Astrocyte of the spinal cord (primary cell): ENCODE measurements at regions not wholly inside any gene's neighbourhood (a gene's known extent, or its start where the extent isn't known, plus 50 kb on each side); places are given as distances from the start of the nearest gene placed in this dataset.

Experiments used
- DNase-seq: peaks from one replicate; pipeline ENCODE4 v3.0.0; 2011; ENCODE audit warnings: low read depth, low spot score
- H3K4me3 ChIP-seq: 2 replicates; pipeline ENCODE4 v1.5.1; 2011; ENCODE audit warnings: low read depth, mild to moderate bottlenecking, low read length, moderate library complexity
- in situ Hi-C: cut with HindIII; loops from 2 replicates; pipeline ENCODE4 v1.10.0; 2017; ENCODE audit warnings: low sequenced_read_pairs
- TF ChIP-seq, protein P1 (sequence below): IDR thresholded peaks from 2 replicates; pipeline ENCODE4 v1.5.1; 2012; ENCODE audit warnings: low read depth, mild to moderate bottlenecking, low read length, inconsistent platforms

DNA sequence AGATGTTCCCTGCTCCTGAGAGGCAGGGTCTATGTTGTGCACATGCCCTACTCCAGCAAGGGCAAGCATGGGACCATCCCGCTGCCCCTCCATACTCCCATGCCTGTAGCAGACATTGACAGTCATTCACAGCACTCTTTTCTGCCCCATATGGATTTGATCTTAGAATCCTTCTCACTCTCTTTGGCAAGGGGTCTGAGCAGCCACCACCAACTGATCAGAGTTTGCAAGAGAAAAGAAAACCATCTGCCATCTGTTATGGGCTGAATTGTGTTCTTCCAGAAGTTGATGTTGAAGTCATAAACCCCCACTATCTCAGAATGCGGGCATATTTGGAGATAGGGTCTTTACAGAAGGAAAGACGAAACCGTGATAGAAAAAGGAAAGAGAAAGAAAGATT is 315.1 kb upstream of the CLINT1 start:
- TF ChIP-seq, protein P1, sequence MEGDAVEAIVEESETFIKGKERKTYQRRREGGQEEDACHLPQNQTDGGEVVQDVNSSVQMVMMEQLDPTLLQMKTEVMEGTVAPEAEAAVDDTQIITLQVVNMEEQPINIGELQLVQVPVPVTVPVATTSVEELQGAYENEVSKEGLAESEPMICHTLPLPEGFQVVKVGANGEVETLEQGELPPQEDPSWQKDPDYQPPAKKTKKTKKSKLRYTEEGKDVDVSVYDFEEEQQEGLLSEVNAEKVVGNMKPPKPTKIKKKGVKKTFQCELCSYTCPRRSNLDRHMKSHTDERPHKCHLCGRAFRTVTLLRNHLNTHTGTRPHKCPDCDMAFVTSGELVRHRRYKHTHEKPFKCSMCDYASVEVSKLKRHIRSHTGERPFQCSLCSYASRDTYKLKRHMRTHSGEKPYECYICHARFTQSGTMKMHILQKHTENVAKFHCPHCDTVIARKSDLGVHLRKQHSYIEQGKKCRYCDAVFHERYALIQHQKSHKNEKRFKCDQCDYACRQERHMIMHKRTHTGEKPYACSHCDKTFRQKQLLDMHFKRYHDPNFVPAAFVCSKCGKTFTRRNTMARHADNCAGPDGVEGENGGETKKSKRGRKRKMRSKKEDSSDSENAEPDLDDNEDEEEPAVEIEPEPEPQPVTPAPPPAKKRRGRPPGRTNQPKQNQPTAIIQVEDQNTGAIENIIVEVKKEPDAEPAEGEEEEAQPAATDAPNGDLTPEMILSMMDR = no peak
- H3K4me3 ChIP-seq = no peak overlapping the region
- no peak for DNase-seq
- in situ Hi-C loops = no loop called here

DNA sequence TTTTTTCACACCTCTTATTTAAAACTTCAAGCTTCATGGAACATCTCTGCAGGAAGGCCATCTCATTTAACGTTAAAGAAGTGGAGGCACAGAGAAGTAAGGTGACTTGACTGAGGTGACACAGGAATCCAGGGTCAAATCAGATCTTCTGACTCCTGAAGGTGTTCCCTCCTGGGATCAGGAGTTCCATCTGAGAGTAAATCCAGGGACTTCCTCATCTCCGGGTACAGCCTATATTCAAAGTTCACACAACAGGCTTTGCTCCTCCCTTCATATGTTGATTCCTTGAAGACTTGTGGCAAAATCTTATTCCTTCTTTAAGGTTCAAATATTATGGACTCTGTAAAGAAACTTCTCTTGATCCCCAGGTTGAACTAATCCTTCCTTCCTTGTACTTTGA is 313.1 kb upstream of the CLINT1 start:
- DNase-seq = no peak
- TF ChIP-seq, protein P1 = no peak
- in situ Hi-C loops = no loop called here
- H3K4me3 ChIP-seq = no peak overlapping the region

DNA sequence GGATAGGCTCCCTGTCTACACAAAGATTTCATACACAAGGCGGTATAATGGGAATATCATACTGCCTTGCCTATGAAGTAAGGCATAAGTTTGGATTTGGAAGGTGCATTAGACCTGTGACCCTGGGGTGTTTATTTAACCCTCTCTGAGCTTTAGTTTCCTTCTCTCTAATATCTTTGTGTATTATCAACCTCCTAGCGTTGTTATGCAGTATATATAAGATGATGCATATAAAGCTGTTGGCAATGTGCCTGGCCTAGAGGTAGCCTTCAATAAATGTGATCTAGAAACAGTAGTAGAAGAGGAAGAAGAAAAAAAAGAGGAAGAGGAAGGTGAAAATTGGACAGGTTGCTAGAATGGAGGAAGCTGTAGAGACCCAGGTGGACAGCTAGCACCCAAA is 311.6 kb upstream of the CLINT1 start:
- in situ Hi-C loops = no loop called here
- H3K4me3 ChIP-seq = no peak overlapping the region
- TF ChIP-seq, protein P1 = no peak
- no peak for DNase-seq

DNA sequence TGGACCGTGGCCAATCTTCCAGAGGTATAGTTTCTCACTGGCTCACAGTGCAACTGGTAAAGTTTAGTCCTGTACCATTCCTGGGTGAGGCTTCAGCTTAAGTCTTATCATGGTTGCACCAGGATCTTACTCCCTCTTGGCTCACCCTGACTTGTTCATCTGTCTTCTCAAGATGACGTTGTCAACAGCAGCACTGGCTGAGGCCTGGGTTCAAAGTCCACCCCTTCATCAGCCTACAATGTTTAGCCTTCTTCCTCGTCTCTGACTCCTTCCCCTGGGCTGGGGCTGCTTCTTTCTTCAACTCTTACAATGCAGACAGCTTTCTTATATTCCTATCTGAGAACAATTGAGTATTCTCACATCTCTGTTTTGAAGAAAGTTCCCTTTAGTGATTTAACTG is 311.1 kb upstream of the CLINT1 start:
- H3K4me3 ChIP-seq = no peak overlapping the region
- no peak for DNase-seq
- in situ Hi-C loops = no loop called here
- TF ChIP-seq, protein P1 = no peak

DNA sequence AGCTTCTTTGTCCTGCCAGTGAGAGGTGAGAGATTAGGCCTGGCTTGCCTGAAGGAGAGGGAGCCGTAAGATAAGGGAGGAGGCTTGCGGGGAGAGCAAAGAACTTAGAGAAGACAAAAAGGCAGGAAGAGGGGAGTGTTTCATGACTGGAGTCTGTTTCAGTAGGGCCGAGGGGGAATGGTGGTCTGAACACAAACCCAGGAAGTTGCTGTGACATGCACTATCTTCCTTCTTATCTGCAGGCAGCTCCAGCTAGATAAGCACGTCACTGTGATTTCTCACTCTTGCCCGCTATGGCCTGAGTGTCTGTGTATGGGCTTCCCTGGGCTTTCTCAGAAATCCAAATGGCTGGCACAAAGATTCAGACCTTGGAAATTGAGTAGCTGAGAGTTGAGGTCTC is 307.5 kb upstream of the CLINT1 start:
- no peak overlapping the region for H3K4me3 ChIP-seq
- DNase-seq = no peak
- TF ChIP-seq, protein P1 = no peak
- in situ Hi-C loops = no loop called here

DNA sequence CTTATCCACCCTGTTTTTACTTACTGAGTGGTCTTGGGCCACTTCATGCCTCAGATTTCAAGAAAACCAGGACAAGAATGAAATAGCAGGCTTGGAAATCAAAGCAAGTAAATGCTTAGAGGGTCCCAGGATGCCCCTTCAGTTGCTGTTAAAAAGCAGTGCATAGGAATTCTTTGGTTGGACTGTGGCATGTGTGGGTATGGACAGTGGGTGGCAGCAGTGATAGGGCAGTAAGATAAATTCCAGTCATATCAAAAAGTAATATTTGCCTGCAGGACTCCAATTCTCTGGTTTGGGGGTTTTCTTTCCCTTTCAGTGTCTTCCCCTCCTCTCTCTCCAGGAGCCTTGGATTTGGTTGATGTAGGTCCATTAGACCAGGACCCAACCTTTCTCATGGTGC is 306.7 kb upstream of the CLINT1 start:
- H3K4me3 ChIP-seq = no peak overlapping the region
- DNase-seq = no peak
- TF ChIP-seq, protein P1 = no peak
- in situ Hi-C loops = no loop called here
